UCSD-AML1 (cell line): ENCODE measurements at regions not wholly inside any gene's neighbourhood (a gene's known extent, or its start where the extent isn't known, plus 50 kb on each side); places are given as distances from the start of the nearest gene placed in this dataset.

Source experiments
- DNase-seq: peaks from one replicate; lab custom pipeline; 2025; ENCODE audit not compliant: unreplicated experiment; lab: John Stamatoyannopoulos, UW

GRCh38 chr12:46432325-46432724 lies 59.8 kb upstream of the SLC38A2 start:
- DNase-seq = no peak

GRCh38 chr12:46430340-46430948 lies 57.9 kb upstream of the SLC38A2 start:
- no peak for DNase-seq
